GM18870 (cell line): ENCODE measurements at regions not wholly inside any gene's neighbourhood (a gene's known extent, or its start where the extent isn't known, plus 50 kb on each side); places are given as distances from the start of the nearest gene placed in this dataset.

ENCODE experiments used
- ATAC-seq: cut with Tn5 transposase; IDR thresholded peaks from one replicate; pipeline ENCODE4 v1.9.1; 2021; ENCODE audit warnings: moderate library complexity; ENCODE audit not compliant: unreplicated experiment

DNA sequence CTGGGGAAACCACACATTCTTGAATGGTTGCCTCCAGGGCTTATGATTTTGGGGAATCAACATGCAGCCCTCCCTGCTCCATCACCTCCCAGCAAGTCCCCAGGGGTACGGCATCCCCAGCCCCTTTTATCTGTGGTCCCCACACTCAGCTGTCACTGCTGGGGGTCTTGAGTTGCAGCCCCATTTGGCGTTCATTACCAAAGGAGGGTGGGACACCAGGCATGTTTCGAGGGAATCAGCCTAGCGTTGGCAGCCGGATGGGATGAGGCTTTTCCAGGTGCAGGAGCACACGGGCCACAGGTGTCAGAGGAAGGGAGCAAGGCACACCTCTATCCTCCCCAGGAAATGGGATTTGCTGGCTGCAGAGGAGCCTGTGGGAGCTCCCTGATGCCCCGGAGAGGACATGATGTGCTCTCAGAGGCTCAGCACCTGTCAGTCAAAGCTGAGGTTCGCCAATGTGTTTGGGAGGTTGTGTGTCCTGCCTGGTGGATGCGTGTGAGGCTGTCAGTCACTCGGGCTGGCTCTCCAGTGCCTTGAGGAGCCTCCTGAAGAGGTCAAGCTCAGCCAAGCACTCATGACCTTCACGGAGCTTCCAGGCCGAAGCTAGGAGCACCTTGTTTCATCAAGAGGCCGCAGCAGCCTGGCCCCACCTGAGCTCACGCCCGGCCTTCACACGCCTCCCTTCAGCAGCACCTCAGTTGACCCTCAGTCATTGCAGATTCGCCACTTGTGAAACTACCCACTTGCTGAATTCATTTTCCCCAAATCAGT is 95.0 kb downstream of the ERMARD start:
- ATAC-seq = no peak

- ATAC-seq = no peak
These were observed 94.2 kb downstream of the ERMARD start for GRCh38 chr6:169845426-169846285.

GRCh38 chr6:169844946-169845345 is 93.5 kb downstream of the ERMARD start:
- ATAC-seq = no peak

DNA sequence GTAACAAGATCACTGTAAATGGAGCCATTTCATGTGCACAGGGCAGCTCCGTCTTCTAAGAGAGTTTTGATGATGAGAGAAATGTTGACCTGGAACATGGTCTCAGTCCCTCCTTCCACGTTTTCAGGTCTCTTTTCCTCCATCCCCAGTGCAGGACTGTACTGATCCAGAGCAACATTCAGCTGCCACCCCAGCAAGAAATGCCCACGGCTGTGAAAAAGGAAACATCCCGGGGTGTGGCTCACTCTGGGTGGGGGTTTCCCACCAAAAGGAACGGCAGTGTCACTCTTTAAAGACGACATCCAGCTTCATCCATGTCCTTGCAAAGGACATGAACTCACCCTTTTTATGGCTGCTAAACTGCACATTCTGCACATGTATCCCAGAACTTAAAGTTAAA is 92.6 kb downstream of the ERMARD start:
- no peak for ATAC-seq

DNA sequence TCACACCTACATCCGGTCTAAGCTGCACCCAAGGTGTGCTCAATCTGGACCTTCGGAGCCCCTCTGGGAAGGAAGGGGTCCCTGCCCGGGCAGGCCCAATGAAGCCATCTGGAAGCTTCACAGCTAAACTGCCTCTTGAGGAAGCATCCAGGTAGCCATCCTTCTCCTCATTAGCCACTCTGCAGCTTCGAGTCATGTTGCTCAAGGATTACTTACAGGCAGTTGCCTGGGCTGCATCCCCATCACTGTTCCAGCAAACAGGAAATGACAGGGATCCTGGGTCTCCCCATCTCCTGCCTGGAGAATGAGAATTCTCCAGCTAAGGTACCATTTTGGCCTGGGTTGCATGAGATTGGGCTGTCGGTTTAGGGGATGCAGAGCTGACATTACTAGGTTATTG is 91.7 kb downstream of the ERMARD start:
- no peak for ATAC-seq

GRCh38 chr6:169841907-169842606 is 90.6 kb downstream of the ERMARD start:
- ATAC-seq = no peak

DNA sequence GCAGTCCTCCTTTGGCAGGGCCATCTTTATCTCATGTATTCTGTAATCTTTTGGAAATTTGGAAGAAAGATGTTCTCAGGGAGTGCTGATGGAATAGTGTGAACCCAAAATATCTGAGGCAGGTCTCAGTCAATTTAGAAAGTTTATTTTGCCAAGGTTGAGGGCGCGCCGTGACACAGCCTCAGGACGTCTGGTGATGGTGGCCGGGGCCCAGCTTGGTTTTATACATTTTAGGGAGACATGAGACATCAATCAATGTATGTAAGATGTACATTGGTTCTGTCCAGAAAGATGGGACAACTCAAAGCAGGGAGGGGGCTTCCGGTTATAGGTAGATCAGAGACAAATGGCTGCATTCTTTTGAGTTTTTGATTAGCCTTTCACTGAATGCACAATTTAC is 89.8 kb downstream of the ERMARD start:
- ATAC-seq = no peak

- no peak for ATAC-seq
These were observed 88.6 kb downstream of the ERMARD start for GRCh38 chr6:169839898-169840631.

GRCh38 chr6:169839493-169839892 is 88.1 kb downstream of the ERMARD start:
- ATAC-seq = no peak

DNA sequence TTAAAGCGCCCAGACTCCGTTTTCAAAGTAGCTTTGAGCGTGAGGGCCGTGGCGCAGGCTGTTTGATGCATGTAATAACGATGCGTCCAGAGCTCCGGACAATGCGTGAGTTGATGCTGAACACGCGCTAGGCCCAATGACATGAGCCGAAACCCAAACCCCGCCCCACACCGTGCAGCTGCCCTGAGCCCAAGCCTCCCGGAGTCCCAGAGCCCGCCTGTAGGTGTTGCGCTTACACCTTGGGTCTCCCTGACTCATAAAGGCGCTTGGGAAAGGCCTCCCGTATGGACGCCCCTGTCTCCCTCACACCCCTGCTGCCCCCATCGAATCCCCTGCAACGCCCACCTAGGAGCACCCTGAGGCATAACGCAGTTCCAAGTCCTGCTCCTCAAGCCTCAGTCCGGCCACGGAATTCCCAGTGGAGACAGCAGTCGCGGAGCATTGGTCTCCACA is 87.6 kb downstream of the ERMARD start:
- ATAC-seq = no peak

DNA sequence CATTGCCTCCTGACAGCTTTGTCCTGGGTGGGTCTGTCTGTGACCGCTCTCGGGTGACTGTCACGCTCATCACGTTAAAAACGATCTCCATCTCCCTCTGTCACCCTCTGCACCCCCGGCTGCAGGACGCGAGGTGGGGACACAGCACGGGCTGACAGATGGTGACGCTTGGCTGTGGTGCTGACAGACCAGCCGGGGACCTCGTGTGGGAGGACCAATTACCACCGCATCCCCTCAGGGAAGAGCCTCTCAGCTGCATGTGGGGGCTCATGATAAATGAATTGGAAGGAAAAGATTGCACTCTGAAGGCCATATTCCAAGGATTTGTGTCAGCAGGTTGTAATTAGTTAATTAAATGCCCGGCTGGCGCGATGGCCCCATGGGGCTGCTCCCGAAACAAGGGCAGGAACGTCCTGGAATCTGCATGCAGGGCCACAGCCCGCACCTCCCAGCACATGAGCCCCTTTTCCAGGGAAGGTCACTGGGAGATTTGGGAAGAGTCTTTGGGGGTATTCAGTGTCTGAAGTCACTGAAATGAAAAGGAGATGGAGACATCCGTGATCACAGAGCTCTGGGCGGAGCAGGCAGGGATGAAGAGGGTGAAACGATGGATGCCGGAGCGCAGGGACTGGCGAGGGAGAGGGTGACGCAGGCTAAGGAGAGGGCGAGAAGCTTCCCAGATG is 87.1 kb downstream of the ERMARD start:
- no peak for ATAC-seq

DNA sequence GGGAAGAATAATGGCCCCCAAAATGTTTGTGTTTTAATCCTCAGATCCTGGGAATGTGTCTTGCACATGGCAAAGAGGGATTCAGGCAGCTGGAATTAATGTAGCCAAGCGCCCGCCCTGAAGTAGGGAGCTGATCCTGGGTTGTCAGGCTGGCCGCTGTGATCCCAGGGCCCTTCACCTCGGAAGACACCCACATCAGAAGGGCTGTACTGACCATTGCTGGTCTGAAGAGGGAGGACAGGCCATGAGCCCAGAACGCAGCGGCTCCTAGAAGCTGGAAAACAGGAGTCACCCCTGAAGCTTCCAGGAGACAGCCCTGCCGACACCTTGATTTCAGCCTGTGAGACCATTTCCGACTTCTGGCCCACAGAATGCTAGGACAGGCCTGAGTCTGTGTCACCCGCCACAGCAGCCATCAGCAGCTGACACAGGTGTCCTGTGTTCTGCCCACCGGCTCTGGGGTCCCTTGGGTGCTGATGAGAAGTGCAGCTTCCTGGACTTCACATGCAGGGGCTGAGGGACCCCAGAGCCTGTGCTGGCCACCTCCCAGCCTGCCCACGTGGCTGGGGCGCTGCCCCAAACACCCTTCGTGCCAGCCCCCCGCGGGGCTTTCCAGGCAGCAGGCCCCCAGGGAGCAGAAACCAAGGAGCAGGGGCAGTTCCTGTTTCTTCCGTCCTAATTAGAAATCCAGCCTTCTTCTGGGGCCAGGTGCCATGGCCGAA is 86.3 kb downstream of the ERMARD start:
- no peak for ATAC-seq

GRCh38 chr6:169833258-169833794 is 81.9 kb downstream of the ERMARD start:
- no peak for ATAC-seq

GRCh38 chr6:169832247-169832948 is 81.0 kb downstream of the ERMARD start:
- no peak for ATAC-seq

DNA sequence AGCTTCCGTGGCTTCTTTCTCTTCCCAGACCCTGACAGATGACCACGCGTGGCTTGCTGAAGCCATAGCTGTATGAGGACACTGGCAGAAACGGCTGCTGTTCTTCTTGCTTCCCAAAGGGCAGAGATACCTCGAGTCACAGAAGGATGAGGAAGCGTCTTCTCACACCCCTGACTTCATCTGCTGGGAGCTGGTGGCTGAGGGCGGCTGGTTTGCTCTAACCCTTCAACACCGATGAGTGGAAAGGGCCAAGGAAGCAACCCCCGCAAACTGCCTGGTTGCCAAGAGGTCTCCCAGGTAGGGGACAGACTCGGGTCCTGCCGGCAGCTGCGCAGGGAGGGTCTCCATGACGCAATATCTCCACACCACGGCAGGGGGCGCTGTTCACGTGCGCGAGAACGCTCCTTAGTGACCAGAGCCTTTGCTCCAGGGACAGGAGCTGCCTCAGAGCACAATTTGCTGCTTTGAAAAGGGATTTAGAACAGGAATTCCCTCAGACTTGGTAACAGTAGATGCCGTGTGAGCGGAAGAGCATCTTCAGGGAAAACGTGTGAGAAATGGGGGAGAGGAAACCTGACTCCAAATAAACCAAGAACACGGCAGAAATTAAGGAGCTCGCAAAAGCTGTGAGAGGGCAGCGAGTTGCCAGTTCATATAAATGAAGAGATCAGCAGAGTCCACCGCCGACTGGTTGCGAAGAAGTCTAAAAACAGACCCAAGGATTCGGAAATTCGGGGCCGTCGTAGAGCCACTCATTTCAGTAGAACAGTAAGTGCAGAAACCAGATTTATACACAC is 80.2 kb downstream of the ERMARD start:
- ATAC-seq = no peak
